ENCODE measurements at regions not wholly inside any gene's neighbourhood (a gene's known extent, or its start where the extent isn't known, plus 50 kb on each side); places are given as distances from the start of the nearest gene placed in this dataset.

- WGBS, 4 donors = 57 to 68% (median 62%) methylated on average over 1 of the region's 1 CpG
- intact Hi-C loops (cut with DNase I) = no loop called here
Measured at GRCh38 chr5:123245689-123246088, 156.6 kb downstream of the PRDM6 start.

DNA sequence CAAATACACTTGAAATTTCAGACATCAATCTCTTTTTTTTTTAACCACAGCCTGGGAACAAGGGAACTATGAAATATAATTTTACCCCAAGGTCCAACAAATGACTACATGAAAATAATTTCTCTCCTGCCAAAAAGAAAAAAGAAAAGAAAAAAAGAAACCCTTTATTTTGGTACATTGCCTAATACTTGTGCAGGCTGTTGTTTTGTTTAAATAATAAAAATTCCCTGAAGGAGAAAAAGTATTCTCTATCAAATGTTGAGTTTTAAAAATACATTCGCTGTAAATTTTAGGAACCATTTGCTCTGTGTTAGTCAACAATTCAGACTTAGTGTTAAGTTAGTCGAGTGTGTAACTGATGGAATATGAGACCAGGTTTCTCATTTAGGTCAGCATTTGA is 155.4 kb downstream of the PRDM6 start:
- WGBS, 4 donors = 57 to 65% (median 61%) methylated on average over 2 of the region's 2 CpGs
- H3K27ac ChIP-seq = no peak overlapping the region
- no peaks in the 10 kb centered on the region for H3K9me3 ChIP-seq (replicated peaks in 1 of 3)
- no peaks in the 10 kb centered on the region for H3K4me1 ChIP-seq (replicated peaks in 1 of 2)
- H3K4me3 ChIP-seq = no peak overlapping the region
- intact Hi-C loops (cut with DNase I) = no loop called here
- H3K36me3 ChIP-seq (replicated peaks in 1 of 2) = no peaks in the 10 kb centered on the region
- no peak for TF ChIP-seq POLR2A (IDR thresholded peaks at IDR 0.05)
- no peaks in the 10 kb centered on the region for H3K27me3 ChIP-seq
- DNase-seq = no peak

More at GRCh38 chr5:123245689-123246088, 156.6 kb downstream of the PRDM6 start:
- Histone ChIP-seq H3K27ac (no peak overlapping the region), H3K4me3 (no peak overlapping the region), H3K9me3 (replicated peaks in 1 of 3) (no peaks in the 10 kb centered on the region), H3K4me1 (replicated peaks in 1 of 2) (no peaks in the 10 kb centered on the region), H3K36me3 (replicated peaks in 1 of 2) (no peaks in the 10 kb centered on the region), H3K27me3 (no peaks in the 10 kb centered on the region)
- DNase-seq = no peak
- TF ChIP-seq POLR2A (IDR thresholded peaks at IDR 0.05) = no peak
- TF ChIP-seq, protein P1, sequence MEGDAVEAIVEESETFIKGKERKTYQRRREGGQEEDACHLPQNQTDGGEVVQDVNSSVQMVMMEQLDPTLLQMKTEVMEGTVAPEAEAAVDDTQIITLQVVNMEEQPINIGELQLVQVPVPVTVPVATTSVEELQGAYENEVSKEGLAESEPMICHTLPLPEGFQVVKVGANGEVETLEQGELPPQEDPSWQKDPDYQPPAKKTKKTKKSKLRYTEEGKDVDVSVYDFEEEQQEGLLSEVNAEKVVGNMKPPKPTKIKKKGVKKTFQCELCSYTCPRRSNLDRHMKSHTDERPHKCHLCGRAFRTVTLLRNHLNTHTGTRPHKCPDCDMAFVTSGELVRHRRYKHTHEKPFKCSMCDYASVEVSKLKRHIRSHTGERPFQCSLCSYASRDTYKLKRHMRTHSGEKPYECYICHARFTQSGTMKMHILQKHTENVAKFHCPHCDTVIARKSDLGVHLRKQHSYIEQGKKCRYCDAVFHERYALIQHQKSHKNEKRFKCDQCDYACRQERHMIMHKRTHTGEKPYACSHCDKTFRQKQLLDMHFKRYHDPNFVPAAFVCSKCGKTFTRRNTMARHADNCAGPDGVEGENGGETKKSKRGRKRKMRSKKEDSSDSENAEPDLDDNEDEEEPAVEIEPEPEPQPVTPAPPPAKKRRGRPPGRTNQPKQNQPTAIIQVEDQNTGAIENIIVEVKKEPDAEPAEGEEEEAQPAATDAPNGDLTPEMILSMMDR (IDR thresholded peaks at IDR 0.05) = no peak
